ENCODE measurements at regions not wholly inside any gene's neighbourhood (a gene's known extent, or its start where the extent isn't known, plus 50 kb on each side); places are given as distances from the start of the nearest gene placed in this dataset.

DNA sequence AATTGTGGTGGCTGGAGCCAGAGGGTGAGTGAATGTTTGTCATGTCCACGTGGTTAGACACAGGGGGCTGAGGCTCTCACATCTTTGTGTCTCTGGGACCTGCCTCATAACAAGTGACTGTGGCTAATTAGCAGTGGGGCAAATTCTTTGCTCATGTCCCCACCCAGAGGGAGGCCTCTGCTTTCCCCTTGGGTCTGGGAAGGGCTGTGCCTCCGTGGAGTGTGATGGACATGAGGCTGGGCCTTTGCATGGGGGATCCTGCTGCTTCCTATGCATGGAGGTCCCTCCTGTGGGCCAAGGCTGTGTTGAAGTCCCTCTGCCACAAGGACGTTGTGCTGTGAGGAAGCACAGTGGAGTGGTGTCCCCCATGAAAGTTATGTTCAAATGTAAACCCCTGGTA, 327.4 kb upstream of the SHH start:
- TF ChIP-seq, protein P1, sequence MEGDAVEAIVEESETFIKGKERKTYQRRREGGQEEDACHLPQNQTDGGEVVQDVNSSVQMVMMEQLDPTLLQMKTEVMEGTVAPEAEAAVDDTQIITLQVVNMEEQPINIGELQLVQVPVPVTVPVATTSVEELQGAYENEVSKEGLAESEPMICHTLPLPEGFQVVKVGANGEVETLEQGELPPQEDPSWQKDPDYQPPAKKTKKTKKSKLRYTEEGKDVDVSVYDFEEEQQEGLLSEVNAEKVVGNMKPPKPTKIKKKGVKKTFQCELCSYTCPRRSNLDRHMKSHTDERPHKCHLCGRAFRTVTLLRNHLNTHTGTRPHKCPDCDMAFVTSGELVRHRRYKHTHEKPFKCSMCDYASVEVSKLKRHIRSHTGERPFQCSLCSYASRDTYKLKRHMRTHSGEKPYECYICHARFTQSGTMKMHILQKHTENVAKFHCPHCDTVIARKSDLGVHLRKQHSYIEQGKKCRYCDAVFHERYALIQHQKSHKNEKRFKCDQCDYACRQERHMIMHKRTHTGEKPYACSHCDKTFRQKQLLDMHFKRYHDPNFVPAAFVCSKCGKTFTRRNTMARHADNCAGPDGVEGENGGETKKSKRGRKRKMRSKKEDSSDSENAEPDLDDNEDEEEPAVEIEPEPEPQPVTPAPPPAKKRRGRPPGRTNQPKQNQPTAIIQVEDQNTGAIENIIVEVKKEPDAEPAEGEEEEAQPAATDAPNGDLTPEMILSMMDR (conservative IDR thresholded peaks at IDR 0.05; ENCODE audit: low read depth, low read length), result no peak
- TF ChIP-seq, protein P2, sequence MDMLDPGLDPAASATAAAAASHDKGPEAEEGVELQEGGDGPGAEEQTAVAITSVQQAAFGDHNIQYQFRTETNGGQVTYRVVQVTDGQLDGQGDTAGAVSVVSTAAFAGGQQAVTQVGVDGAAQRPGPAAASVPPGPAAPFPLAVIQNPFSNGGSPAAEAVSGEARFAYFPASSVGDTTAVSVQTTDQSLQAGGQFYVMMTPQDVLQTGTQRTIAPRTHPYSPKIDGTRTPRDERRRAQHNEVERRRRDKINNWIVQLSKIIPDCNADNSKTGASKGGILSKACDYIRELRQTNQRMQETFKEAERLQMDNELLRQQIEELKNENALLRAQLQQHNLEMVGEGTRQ (IDR thresholded peaks at IDR 0.05; ENCODE audit: low read depth, low read length), result no peak
- TF ChIP-seq RAD21 (IDR thresholded peaks at IDR 0.05; ENCODE audit: low read length) (no peak), POLR2A (IDR thresholded peaks at IDR 0.05; ENCODE audit: low read depth, low read length) (no peak), CHD1 (IDR thresholded peaks at IDR 0.05; ENCODE audit: low read depth, low read length) (no peak), MXI1 (IDR thresholded peaks at IDR 0.05; ENCODE audit: borderline replicate concordance, low read depth, low read length) (no peak), SMC3 (IDR thresholded peaks at IDR 0.05; ENCODE audit: low read depth, low read length) (no peak)
